ENCODE measurements at regions not wholly inside any gene's neighbourhood (a gene's known extent, or its start where the extent isn't known, plus 50 kb on each side); places are given as distances from the start of the nearest gene placed in this dataset.

DNA sequence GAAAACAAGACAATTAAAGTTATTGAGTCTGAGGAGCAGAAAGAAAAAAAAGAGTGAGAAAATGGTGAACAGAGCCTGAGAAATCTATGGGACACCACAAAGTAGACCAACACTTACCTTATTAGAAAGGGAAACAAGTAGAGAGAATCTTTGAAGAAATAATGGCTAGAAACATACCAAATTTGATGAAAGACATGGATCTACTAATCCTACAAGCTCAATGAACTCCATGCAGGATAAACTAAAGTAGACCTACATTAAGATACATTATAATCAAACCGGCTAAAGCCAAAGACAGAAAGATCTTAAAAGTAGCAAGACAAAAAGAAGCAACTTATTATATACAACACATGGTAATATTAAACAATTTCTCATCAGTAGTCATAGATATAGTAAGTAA, 782.3 kb upstream of the GHITM start:
- Histone ChIP-seq H3K36me3 (ENCODE audit: control insufficient read depth, insufficient read depth, low read length, severe bottlenecking) (no peaks in the 10 kb centered on the region), H3K27me3 (replicated peaks; ENCODE audit: control insufficient read depth, insufficient read depth, low read length) (no peaks in the 10 kb centered on the region), H3K4me1 (ENCODE audit: control insufficient read depth, insufficient read depth, low read length) (no peaks in the 10 kb centered on the region), H3K9me3 (ENCODE audit: control insufficient read depth, low read length) (peaks cover 14% of the 10 kb centered on the region), H3K4me3 (ENCODE audit: low read length) (no peak overlapping the region), H3K9ac (ENCODE audit: low read length) (no peak overlapping the region)
- no peak for DNase-seq (ENCODE audit: low read depth)

DNA sequence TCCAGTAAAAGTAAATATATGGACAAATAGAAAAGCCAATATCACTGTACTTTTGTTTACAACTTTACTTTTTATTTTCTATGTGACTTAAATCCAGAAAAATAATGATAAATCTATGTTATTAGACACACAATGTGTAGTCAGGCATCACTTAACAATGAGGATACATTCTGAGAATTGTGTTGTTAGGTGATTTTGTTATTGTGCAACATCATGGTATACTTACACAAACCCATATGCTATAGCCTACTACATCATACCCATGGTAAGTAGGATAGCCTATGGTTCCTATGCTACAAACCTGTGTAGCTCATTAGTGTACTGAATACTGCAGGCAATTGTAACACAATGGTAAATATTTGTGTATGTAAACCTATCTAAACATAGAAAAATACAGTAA, 781.7 kb upstream of the GHITM start:
- H3K27me3 ChIP-seq (replicated peaks; ENCODE audit: control insufficient read depth, insufficient read depth, low read length), result no peaks in the 10 kb centered on the region
- no peak overlapping the region for H3K9ac ChIP-seq (ENCODE audit: low read length)
- H3K9me3 ChIP-seq (ENCODE audit: control insufficient read depth, low read length), result peaks cover 14% of the 10 kb centered on the region
- no peak overlapping the region for H3K4me3 ChIP-seq (ENCODE audit: low read length)
- no peak for DNase-seq (ENCODE audit: low read depth)
- no peaks in the 10 kb centered on the region for H3K36me3 ChIP-seq (ENCODE audit: control insufficient read depth, insufficient read depth, low read length, severe bottlenecking)
- no peaks in the 10 kb centered on the region for H3K4me1 ChIP-seq (ENCODE audit: control insufficient read depth, insufficient read depth, low read length)

- no peaks in the 10 kb centered on the region for H3K9me3 ChIP-seq (ENCODE audit: control insufficient read depth, low read length)
These were observed 772.3 kb upstream of the GHITM start for GRCh38 chr10:83367036-83367435.

GRCh38 chr10:83371696-83372490, 767.4 kb upstream of the GHITM start:
- Histone ChIP-seq H3K4me3 (ENCODE audit: low read length) (no peak overlapping the region), H3K27me3 (replicated peaks; ENCODE audit: control insufficient read depth, insufficient read depth, low read length) (no peaks in the 10 kb centered on the region), H3K9me3 (ENCODE audit: control insufficient read depth, low read length) (no peaks in the 10 kb centered on the region), H3K9ac (ENCODE audit: low read length) (no peak overlapping the region), H3K36me3 (ENCODE audit: control insufficient read depth, insufficient read depth, low read length, severe bottlenecking) (no peaks in the 10 kb centered on the region), H3K4me1 (ENCODE audit: control insufficient read depth, insufficient read depth, low read length) (peaks cover 3% of the 10 kb centered on the region)
- DNase-seq (ENCODE audit: low read depth), result no peak

More at GRCh38 chr10:83367036-83367435, 772.3 kb upstream of the GHITM start:
- Histone ChIP-seq H3K27me3 (replicated peaks; ENCODE audit: control insufficient read depth, insufficient read depth, low read length) (no peaks in the 10 kb centered on the region), H3K36me3 (ENCODE audit: control insufficient read depth, insufficient read depth, low read length, severe bottlenecking) (no peaks in the 10 kb centered on the region), H3K4me3 (ENCODE audit: low read length) (no peak overlapping the region), H3K4me1 (ENCODE audit: control insufficient read depth, insufficient read depth, low read length) (peaks cover 3% of the 10 kb centered on the region), H3K9ac (ENCODE audit: low read length) (no peak overlapping the region)
- no peak for DNase-seq (ENCODE audit: low read depth)

DNA sequence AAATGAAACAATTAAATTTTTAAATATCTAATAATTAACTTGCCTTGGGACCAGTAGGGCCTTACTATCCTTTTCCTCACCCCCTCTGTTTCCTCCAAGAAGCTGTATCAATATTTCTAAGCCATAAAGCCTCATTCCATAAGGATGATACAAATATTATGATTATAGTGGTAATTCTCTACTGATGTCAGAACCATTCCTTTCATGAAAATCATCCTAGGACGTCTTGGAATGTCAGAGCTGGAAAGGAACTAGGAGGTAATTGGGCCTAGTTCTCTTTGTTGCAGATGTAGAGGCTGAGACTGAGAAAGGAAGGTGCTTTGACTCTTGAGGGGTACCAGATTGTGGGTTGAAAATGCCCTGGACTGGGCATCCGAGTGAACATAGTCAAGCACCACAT, 766.7 kb upstream of the GHITM start:
- Histone ChIP-seq H3K36me3 (ENCODE audit: control insufficient read depth, insufficient read depth, low read length, severe bottlenecking) (no peaks in the 10 kb centered on the region), H3K27me3 (replicated peaks; ENCODE audit: control insufficient read depth, insufficient read depth, low read length) (no peaks in the 10 kb centered on the region), H3K9me3 (ENCODE audit: control insufficient read depth, low read length) (no peaks in the 10 kb centered on the region), H3K9ac (ENCODE audit: low read length) (no peak overlapping the region), H3K4me3 (ENCODE audit: low read length) (no peak overlapping the region), H3K4me1 (ENCODE audit: control insufficient read depth, insufficient read depth, low read length) (peaks cover 3% of the 10 kb centered on the region)
- DNase-seq (ENCODE audit: low read depth), result peak; percentile 45

- no peaks in the 10 kb centered on the region for H3K9me3 ChIP-seq (ENCODE audit: control insufficient read depth, low read length)
- no peaks in the 10 kb centered on the region for H3K36me3 ChIP-seq (ENCODE audit: control insufficient read depth, insufficient read depth, low read length, severe bottlenecking)
- no peaks in the 10 kb centered on the region for H3K27me3 ChIP-seq (replicated peaks; ENCODE audit: control insufficient read depth, insufficient read depth, low read length)
- peak; percentile 53 for DNase-seq (ENCODE audit: low read depth)
- H3K4me1 ChIP-seq (ENCODE audit: control insufficient read depth, insufficient read depth, low read length), result peaks cover 3% of the 10 kb centered on the region
- H3K9ac ChIP-seq (ENCODE audit: low read length), result no peak overlapping the region
- H3K4me3 ChIP-seq (ENCODE audit: low read length), result no peak overlapping the region
These were observed 765.6 kb upstream of the GHITM start for GRCh38 chr10:83373671-83374070.

DNA sequence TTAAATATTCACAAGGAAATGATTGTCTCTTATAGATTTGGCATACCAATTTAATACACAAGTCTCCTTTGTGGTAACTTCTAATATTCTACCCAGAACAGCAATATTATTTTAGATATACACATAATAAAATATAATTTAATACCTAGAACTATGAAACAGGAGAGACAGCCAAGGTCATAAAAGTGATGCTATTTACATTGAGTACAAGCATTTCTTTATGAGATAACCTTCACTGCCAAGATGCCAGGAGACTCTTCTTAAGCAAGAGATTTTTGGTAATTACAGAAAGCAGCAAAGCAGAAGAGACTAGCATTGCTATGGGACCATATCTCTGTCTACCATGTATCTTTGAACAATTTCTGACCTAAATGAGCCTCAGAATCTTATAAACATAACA, 764.6 kb upstream of the GHITM start:
- no peak for DNase-seq (ENCODE audit: low read depth)

GRCh38 chr10:83375274-83375673, 764.0 kb upstream of the GHITM start:
- Histone ChIP-seq H3K9ac (ENCODE audit: low read length) (no peak overlapping the region), H3K27me3 (replicated peaks; ENCODE audit: control insufficient read depth, insufficient read depth, low read length) (no peaks in the 10 kb centered on the region), H3K9me3 (ENCODE audit: control insufficient read depth, low read length) (no peaks in the 10 kb centered on the region), H3K4me1 (ENCODE audit: control insufficient read depth, insufficient read depth, low read length) (peaks cover 3% of the 10 kb centered on the region), H3K36me3 (ENCODE audit: control insufficient read depth, insufficient read depth, low read length, severe bottlenecking) (no peaks in the 10 kb centered on the region), H3K4me3 (ENCODE audit: low read length) (no peak overlapping the region)
- no peak for DNase-seq (ENCODE audit: low read depth)

More for the DNA sequence above, 764.6 kb upstream of the GHITM start:
- H3K4me3 ChIP-seq (ENCODE audit: low read length), result no peak overlapping the region
- peaks cover 3% of the 10 kb centered on the region for H3K4me1 ChIP-seq (ENCODE audit: control insufficient read depth, insufficient read depth, low read length)
- H3K9ac ChIP-seq (ENCODE audit: low read length), result no peak overlapping the region
- no peaks in the 10 kb centered on the region for H3K36me3 ChIP-seq (ENCODE audit: control insufficient read depth, insufficient read depth, low read length, severe bottlenecking)
- H3K9me3 ChIP-seq (ENCODE audit: control insufficient read depth, low read length), result no peaks in the 10 kb centered on the region
- H3K27me3 ChIP-seq (replicated peaks; ENCODE audit: control insufficient read depth, insufficient read depth, low read length), result no peaks in the 10 kb centered on the region

DNA sequence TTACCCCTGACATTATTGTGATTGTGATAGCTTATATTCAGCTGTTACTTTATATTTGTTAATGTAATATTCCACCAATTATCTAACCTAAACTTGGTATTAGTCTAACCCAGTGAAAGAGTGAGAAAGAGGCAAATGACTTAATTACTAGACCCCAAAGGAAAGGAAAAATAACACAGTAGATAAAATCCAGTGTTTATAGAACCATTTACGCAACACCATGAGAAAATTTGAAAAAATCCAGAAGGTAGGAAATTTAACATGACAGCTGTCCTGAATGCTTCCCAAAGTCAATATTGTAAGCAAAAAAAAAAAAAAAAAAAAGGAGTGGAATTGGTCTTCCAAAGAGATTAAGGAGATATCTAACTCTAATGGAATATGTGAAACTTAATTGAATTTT, 741.5 kb upstream of the GHITM start:
- H3K9ac ChIP-seq (ENCODE audit: low read length), result no peak overlapping the region
- no peaks in the 10 kb centered on the region for H3K27me3 ChIP-seq (replicated peaks; ENCODE audit: control insufficient read depth, insufficient read depth, low read length)
- no peaks in the 10 kb centered on the region for H3K4me1 ChIP-seq (ENCODE audit: control insufficient read depth, insufficient read depth, low read length)
- DNase-seq (ENCODE audit: low read depth), result no peak
- H3K9me3 ChIP-seq (ENCODE audit: control insufficient read depth, low read length), result no peaks in the 10 kb centered on the region
- no peaks in the 10 kb centered on the region for H3K36me3 ChIP-seq (ENCODE audit: control insufficient read depth, insufficient read depth, low read length, severe bottlenecking)
- H3K4me3 ChIP-seq (ENCODE audit: low read length), result no peak overlapping the region

DNA sequence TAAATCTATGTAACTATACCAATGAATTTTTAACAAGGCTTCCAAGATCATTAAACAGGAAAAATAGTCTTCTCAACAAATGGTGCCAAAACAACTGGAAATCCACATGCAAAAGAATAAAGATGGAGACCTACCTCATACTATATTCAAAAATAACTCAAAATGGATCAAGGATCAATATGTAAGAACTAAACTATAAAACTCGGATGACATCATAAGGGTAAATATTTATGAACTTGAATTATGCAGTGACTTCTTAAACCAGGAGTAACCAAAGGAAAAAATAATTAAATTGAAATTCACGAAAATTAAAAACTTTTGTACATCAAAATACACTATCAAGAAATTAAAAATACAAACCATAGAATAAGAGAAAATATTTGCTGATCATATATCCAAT, 728.7 kb upstream of the GHITM start:
- Histone ChIP-seq H3K27me3 (replicated peaks; ENCODE audit: control insufficient read depth, insufficient read depth, low read length) (no peaks in the 10 kb centered on the region), H3K36me3 (ENCODE audit: control insufficient read depth, insufficient read depth, low read length, severe bottlenecking) (no peaks in the 10 kb centered on the region), H3K9ac (ENCODE audit: low read length) (no peak overlapping the region), H3K4me3 (ENCODE audit: low read length) (no peak overlapping the region), H3K4me1 (ENCODE audit: control insufficient read depth, insufficient read depth, low read length) (no peaks in the 10 kb centered on the region), H3K9me3 (ENCODE audit: control insufficient read depth, low read length) (no peaks in the 10 kb centered on the region)
- no peak for DNase-seq (ENCODE audit: low read depth)

- Histone ChIP-seq H3K27me3 (replicated peaks; ENCODE audit: control insufficient read depth, insufficient read depth, low read length) (no peaks in the 10 kb centered on the region), H3K9me3 (ENCODE audit: control insufficient read depth, low read length) (peaks cover 9% of the 10 kb centered on the region), H3K9ac (ENCODE audit: low read length) (no peak overlapping the region), H3K36me3 (ENCODE audit: control insufficient read depth, insufficient read depth, low read length, severe bottlenecking) (no peaks in the 10 kb centered on the region), H3K4me1 (ENCODE audit: control insufficient read depth, insufficient read depth, low read length) (no peaks in the 10 kb centered on the region), H3K4me3 (ENCODE audit: low read length) (no peak overlapping the region)
- no peak for DNase-seq (ENCODE audit: low read depth)
These were observed 714.0 kb upstream of the GHITM start for GRCh38 chr10:83425306-83425705.

DNA sequence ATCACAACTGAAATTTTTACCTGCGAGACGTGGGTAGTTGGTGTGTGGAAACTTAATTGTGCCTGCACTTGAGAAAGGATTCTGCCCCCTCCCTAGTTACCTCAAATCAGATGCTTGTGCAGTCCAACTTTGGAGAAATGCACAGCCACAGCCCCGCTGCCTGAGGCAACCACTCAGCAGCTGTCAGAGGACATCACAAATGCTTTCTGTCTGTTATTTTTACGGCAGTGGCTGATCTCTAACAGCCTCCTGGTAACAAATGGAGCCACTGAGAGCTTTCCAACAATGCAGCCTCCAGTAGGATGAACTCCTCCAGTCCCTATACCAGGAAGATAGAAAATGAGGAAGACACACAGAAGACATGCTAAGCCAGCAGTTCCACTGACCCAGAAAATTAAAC, 712.2 kb upstream of the GHITM start:
- Histone ChIP-seq H3K4me3 (ENCODE audit: low read length) (no peak overlapping the region), H3K9me3 (ENCODE audit: control insufficient read depth, low read length) (peaks cover 9% of the 10 kb centered on the region), H3K36me3 (ENCODE audit: control insufficient read depth, insufficient read depth, low read length, severe bottlenecking) (no peaks in the 10 kb centered on the region), H3K9ac (ENCODE audit: low read length) (no peak overlapping the region), H3K27me3 (replicated peaks; ENCODE audit: control insufficient read depth, insufficient read depth, low read length) (no peaks in the 10 kb centered on the region), H3K4me1 (ENCODE audit: control insufficient read depth, insufficient read depth, low read length) (no peaks in the 10 kb centered on the region)
- no peak for DNase-seq (ENCODE audit: low read depth)
